GM12873 (cell line): ENCODE measurements at regions not wholly inside any gene's neighbourhood (a gene's known extent, or its start where the extent isn't known, plus 50 kb on each side); places are given as distances from the start of the nearest gene placed in this dataset.

Experiments
- CTCF ChIP-seq: IDR thresholded peaks from 2 replicates; pipeline ENCODE4 v1.5.1; 2012; ENCODE audit warnings: low read depth, mild to moderate bottlenecking, moderate library complexity, low read length, control low read depth; ENCODE audit not compliant: insufficient read depth; ENCODE audit errors: missing control alignments

DNA sequence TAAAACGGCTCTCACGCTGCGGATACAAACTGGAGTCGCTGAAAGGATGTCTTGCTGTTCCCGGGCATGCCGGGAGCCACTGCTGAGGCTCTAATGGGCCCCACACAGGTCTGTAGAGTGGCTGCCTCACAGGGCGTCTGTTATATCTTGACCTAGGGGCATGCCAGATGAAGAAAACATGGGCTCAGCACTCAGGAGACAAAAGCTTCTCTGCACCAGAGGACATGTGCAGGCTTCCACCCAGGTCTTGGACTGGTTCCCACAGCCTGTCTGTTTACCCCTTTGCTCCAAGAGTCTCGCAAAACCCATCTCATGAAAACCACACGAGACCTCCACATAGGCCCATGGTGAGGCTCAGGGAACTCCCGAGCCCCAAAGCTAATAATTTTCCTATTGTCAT lies 134.2 kb downstream of the RPS29 start:
- TF ChIP-seq CTCF, result no peak

GRCh38 chr14:49449749-49450148 lies 136.4 kb downstream of the RPS29 start:
- no peak for TF ChIP-seq CTCF

DNA sequence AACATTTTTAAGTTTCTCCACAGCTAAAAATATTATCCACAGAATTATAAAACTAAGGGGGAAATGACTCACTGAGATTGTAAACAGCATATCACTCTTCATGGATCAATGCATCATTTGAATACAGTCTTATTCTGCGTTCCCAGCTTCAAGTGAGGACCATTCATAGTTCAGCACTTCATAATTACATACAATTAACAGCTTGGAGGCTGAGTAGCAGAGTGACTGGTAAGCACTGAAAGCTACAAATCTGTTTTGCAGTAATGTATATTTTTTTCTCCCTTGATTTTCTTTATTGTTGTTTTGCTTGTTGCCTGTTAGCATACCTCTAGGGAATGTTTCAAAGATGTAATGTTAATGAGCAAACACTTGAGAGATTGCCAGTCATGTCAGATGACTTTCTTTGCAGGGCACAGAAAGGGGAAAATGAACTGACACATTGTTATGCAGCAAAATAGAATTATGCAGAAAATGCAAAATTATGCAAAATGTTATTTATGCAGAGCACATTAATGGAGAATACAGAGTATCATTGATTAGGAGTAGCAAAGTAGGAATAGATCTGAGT lies 138.6 kb downstream of the RPS29 start:
- no peak for TF ChIP-seq CTCF

GRCh38 chr14:49446801-49447200 lies 139.4 kb downstream of the RPS29 start:
- no peak for TF ChIP-seq CTCF

DNA sequence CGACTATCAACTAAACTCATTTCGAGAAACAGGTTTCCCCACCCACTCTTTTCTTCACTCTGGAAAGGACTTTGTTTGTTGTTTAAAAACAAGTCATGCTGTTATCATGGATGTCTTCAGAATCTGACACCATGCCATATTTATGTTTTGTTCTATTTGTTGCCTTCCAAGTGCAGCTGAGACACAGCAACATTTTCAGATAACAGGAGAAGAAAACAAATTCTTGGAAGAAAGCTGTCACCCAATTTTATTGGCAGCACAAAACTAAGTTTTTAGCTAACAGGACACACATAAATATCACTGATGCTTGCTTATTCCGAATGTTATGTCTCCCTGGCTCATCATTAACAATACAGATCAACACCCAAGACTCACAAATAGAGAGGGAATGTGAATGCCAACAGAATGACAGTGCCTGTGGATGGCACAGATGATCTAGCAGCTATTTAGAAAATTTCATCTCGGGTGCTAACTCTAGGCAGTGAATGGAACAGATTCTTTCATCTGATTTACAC lies 147.9 kb downstream of the RPS29 start:
- TF ChIP-seq CTCF, result no peak

- no peak for TF ChIP-seq CTCF
Observed at GRCh38 chr14:49428076-49428475, 158.1 kb downstream of the RPS29 start.

DNA sequence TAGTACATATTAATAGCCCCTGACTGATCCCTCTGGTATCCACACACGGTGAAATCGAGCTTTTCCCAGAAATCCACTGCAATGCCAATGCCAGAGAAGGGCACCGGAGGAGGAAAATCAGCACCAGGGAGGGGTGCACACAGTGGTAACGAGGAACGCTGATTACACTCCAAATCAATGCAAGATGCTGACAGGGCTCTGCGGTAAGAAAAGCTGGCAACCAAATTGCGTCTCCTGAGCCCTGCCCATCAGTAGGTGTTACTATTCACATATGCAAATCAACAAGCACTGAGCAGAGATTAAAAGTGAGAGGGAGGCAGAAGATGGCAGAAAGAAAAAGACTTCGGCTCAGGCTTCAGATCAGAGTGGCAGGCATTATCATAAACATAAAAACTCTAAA lies 159.1 kb downstream of the RPS29 start:
- TF ChIP-seq CTCF, result no peak
